IMR-90 (cell line): ENCODE measurements at regions not wholly inside any gene's neighbourhood (a gene's known extent, or its start where the extent isn't known, plus 50 kb on each side); places are given as distances from the start of the nearest gene placed in this dataset.

Experiments used
- ATAC-seq: fragments of 200-7000 bp; cut with Tn5 transposase; 2 replicates; pipeline ENCODE4 v1.9.1; 2020; ENCODE audit warnings: low read depth, mild to moderate bottlenecking, moderate library complexity
- BruUV-seq: library from RNA; stranded (reverse); fragments of 400-500 nt; replicated peaks from 2 replicates; lab custom pipeline; 2021; lab: Mats Ljungman, UMichigan
- CTCF ChIA-PET: fragments of 300-600 bp; formaldehyde crosslinking; extraction: SDS; loops from one replicate; lab custom pipeline; 2021; ENCODE audit warnings: antibody characterized with exemption; lab: Yijun Ruan, JAX
- POLR2A ChIA-PET: fragments of 300-600 bp; sonication (Branson Sonifier 250); formaldehyde crosslinking; loops from one replicate; lab custom pipeline; 2022; ENCODE audit warnings: antibody characterized with exemption; ENCODE audit not compliant: unreplicated experiment; lab: Charles Lee
- DNase-seq: peaks from one replicate; pipeline ENCODE4 v3.0.0; 2013
- H2AFZ ChIP-seq: replicated peaks from 2 replicates; pipeline ENCODE3; 2013; ENCODE audit warnings: low read length, mild to moderate bottlenecking; ENCODE audit not compliant: poor library complexity
- H2AK5ac ChIP-seq: 2 replicates; pipeline ENCODE4 v1.6.1; 2013; ENCODE audit warnings: low read depth, low read length, inconsistent platforms
- H2AK9ac ChIP-seq: replicated peaks from 2 replicates; pipeline ENCODE3; 2013; ENCODE audit warnings: mild to moderate bottlenecking, low read depth, low read length, moderate library complexity; ENCODE audit not compliant: poor library complexity
- H2BK120ac ChIP-seq: 2 replicates; pipeline ENCODE4 v1.6.1; 2013; ENCODE audit warnings: low read depth, low read length, inconsistent platforms
- H2BK15ac ChIP-seq: 3 replicates; pipeline ENCODE4 v1.6.1; 2013; ENCODE audit warnings: low read depth, low read length, inconsistent platforms
- H2BK20ac ChIP-seq: 2 replicates; pipeline ENCODE4 v1.6.1; 2013; ENCODE audit warnings: low read depth, mild to moderate bottlenecking, inconsistent platforms, low read length, moderate library complexity
- H2BK5ac ChIP-seq: 2 replicates; pipeline ENCODE4 v1.6.1; 2013; ENCODE audit warnings: mild to moderate bottlenecking, low read depth, low read length, inconsistent platforms; ENCODE audit not compliant: poor library complexity, severe bottlenecking
- H3K14ac ChIP-seq: replicated peaks from 2 replicates; pipeline ENCODE4 v1.6.1; 2013; ENCODE audit warnings: low read depth, low read length, inconsistent platforms
- H3K18ac ChIP-seq: 2 replicates; pipeline ENCODE4 v1.6.1; 2013; ENCODE audit warnings: low read depth, low read length, control low read depth
- H3K23ac ChIP-seq: 2 replicates; pipeline ENCODE4 v1.6.1; 2013; ENCODE audit warnings: low read depth, low read length, inconsistent platforms
- H3K27ac ChIP-seq: 2 replicates; pipeline ENCODE4 v1.5.1; 2013; ENCODE audit warnings: mild to moderate bottlenecking, control low read depth, low read length; ENCODE audit not compliant: insufficient read depth
- H3K27me3 ChIP-seq: 2 replicates; pipeline ENCODE4 v1.6.1; 2013; ENCODE audit warnings: low read length; ENCODE audit not compliant: control insufficient read depth, insufficient read depth
- H3K36me3 ChIP-seq: 2 replicates; pipeline ENCODE4 v1.6.1; 2013; ENCODE audit warnings: low read length, mixed read lengths; ENCODE audit not compliant: control insufficient read depth, insufficient read depth
- H3K4ac ChIP-seq: 2 replicates; pipeline ENCODE4 v1.6.1; 2013; ENCODE audit warnings: low read depth, low read length, inconsistent platforms
- H3K4me1 ChIP-seq: 2 replicates; pipeline ENCODE4 v1.6.1; 2013; ENCODE audit warnings: low read length, mixed read lengths; ENCODE audit not compliant: control insufficient read depth, insufficient read depth
- H3K4me2 ChIP-seq: 2 replicates; pipeline ENCODE4 v1.6.1; 2013; ENCODE audit warnings: low read depth, mild to moderate bottlenecking, control low read depth, low read length, moderate library complexity
- H3K4me3 ChIP-seq: 2 replicates; pipeline ENCODE4 v1.5.1; 2013; ENCODE audit warnings: low read depth, mild to moderate bottlenecking, control low read depth, low read length, moderate library complexity; ENCODE audit not compliant: insufficient read depth
- H3K56ac ChIP-seq: 2 replicates; pipeline ENCODE4 v1.6.1; 2013; ENCODE audit warnings: low read length, inconsistent platforms; ENCODE audit not compliant: insufficient read depth; ENCODE audit errors: extremely low read depth
- H3K79me1 ChIP-seq, 2 experiments: 2 replicates each; pipeline ENCODE4 v1.6.1; 2013; ENCODE audit warnings: low read length in 2 of 2, inconsistent platforms in 1 of 2, low read depth in 1 of 2
- H3K9ac ChIP-seq: 2 replicates; pipeline ENCODE4 v1.6.1; 2013; ENCODE audit warnings: low read depth, low read length, control low read depth
- H3K9me1 ChIP-seq: 2 replicates; pipeline ENCODE4 v1.6.1; 2013; ENCODE audit warnings: low read length, inconsistent platforms; ENCODE audit not compliant: insufficient read depth
- H3K9me3 ChIP-seq: 2 replicates; pipeline ENCODE4 v1.6.1; 2013; ENCODE audit warnings: low read length; ENCODE audit not compliant: control insufficient read depth, insufficient read depth
- H4K20me1 ChIP-seq: 2 replicates; pipeline ENCODE4 v1.6.1; 2013; ENCODE audit warnings: low read length, inconsistent platforms; ENCODE audit not compliant: insufficient read depth
- H4K5ac ChIP-seq: 2 replicates; pipeline ENCODE4 v1.6.1; 2013; ENCODE audit warnings: mild to moderate bottlenecking, low read depth, low read length, control low read depth
- H4K8ac ChIP-seq, 2 experiments: 2 replicates each; pipeline ENCODE4 v1.6.1; 2013; ENCODE audit warnings: low read depth in 2 of 2, low read length in 2 of 2, control low read depth in 1 of 2, inconsistent platforms in 1 of 2
- H4K91ac ChIP-seq: 2 replicates; pipeline ENCODE4 v1.6.1; 2013; ENCODE audit warnings: low read depth, low read length, inconsistent platforms; ENCODE audit not compliant: insufficient read depth
- CEBPB ChIP-seq: IDR thresholded peaks from 2 replicates; pipeline ENCODE4 v1.6.1; 2012; ENCODE audit warnings: low read depth, low read length, improper control_type of control experiment
- MAZ ChIP-seq: IDR thresholded peaks from 2 replicates; pipeline ENCODE4 v1.6.1; 2012; ENCODE audit warnings: low read depth, mild to moderate bottlenecking, low read length, improper control_type of control experiment, moderate library complexity, borderline replicate concordance
- POLR2A ChIP-seq: IDR thresholded peaks from 2 replicates; pipeline ENCODE4 v1.6.1; 2012; ENCODE audit warnings: mild to moderate bottlenecking, low read depth, low read length
- RAD21 ChIP-seq: IDR thresholded peaks from 2 replicates; pipeline ENCODE4 v1.6.1; 2012; ENCODE audit warnings: low read length, improper control_type of control experiment
- RCOR1 ChIP-seq: IDR thresholded peaks from 2 replicates; pipeline ENCODE4 v1.6.1; 2012; ENCODE audit warnings: mild to moderate bottlenecking, low read length, improper control_type of control experiment; ENCODE audit not compliant: insufficient replicate concordance
- RFX5 ChIP-seq: IDR thresholded peaks from 2 replicates; pipeline ENCODE4 v1.8.0; 2012; ENCODE audit warnings: low read depth, mild to moderate bottlenecking, low read length, moderate library complexity
- USF2 ChIP-seq: fragments of 150-350 bp; IDR thresholded peaks from 2 replicates; pipeline ENCODE4 v1.6.1; 2017; ENCODE audit warnings: mild to moderate bottlenecking, antibody characterized with exemption, low read length, low read depth
- WGBS, 2 experiments: methylation state at CpG; one replicate each; pipeline versions ENCODE4 v1.1.5 to v1.1.7; 2013; ENCODE audit warnings: missing lambda C conversion rate in 2 of 2; ENCODE audit not compliant: insufficient read length in 1 of 2; ENCODE audit errors: extremely low coverage in 2 of 2; 5-methylcytosine and 5-hydroxymethylcytosine counted together
- dilution Hi-C: fragments of 300-500 bp; cut with HindIII; formaldehyde crosslinking; loops from one replicate; pipeline ENCODE4 v1.14.3; 2018; ENCODE audit warnings: low sequenced_read_pairs; ENCODE audit not compliant: unreplicated experiment
- in situ Hi-C: fragments of 300-500 bp; cut with MboI; formaldehyde crosslinking; loops from 3 replicates; pipeline ENCODE4 v1.14.3; 2019; ENCODE audit warnings: low sequenced_read_pairs, inconsistent platforms, mixed read lengths
- intact Hi-C: fragments of 100-400 bp; cut with micrococcal nuclease; formaldehyde crosslinking; loops from 2 replicates; pipeline ENCODE4 v1.10.0; 2022

- Histone ChIP-seq H3K4ac (peak overlapping the region; percentile 17; the same call in 1 of the 2 replicates), H3K4me2 (no peak overlapping the region), H2AK9ac (no peak overlapping the region), H4K91ac (no peak overlapping the region; the same call in 1 of the 2 replicates), H2BK15ac (peak overlapping the region; percentile 82; the same call in 1 of the 3 replicates), H3K27ac (no peak overlapping the region), H4K5ac (no peak overlapping the region), H3K4me1 (peaks cover 14% of the 10 kb centered on the region), H3K79me1 (no peaks in the 10 kb centered on the region), H3K9me1 (peaks cover 6% of the 10 kb centered on the region; the same call in 1 of the 2 replicates), H3K9ac (no peak overlapping the region), H2BK5ac (no peak overlapping the region), H4K20me1 (no peaks in the 10 kb centered on the region), H3K18ac (peak overlapping the region; percentile 82; the same call in 1 of the 2 replicates), H3K9me3 (no peaks in the 10 kb centered on the region), H2BK20ac (peak overlapping the region; percentile 86), H3K27me3 (no peaks in the 10 kb centered on the region), H3K14ac (0 out of 2 replicates have a peak overlapping the region, but pooled peaks have one; percentile 66), H4K8ac (no peak overlapping the region), H2AK5ac (peak overlapping the region; percentile 77), H3K36me3 (no peaks in the 10 kb centered on the region), H2BK120ac (peak overlapping the region; percentile 42; the same call in 1 of the 2 replicates), H3K56ac (no peak overlapping the region), H3K4me3 (no peak overlapping the region), H3K23ac (no peak overlapping the region), H2AFZ (no peak overlapping the region)
- TF ChIP-seq RFX5 (no peak), RAD21 (no peak), USF2 (no peak), MAZ (no peak), CEBPB (no peak), POLR2A (no peak), RCOR1 (no peak)
- intact Hi-C loops = loop anchor here (5.0 to 10.0 kb wide), 3 partner anchors 101 to 551 kb away; no protein-coding TSS in a partner anchor
- POLR2A ChIA-PET = no interaction called here
- no TSS peak for BruUV-seq
- ATAC-seq (no peak), DNase-seq (no peak)
- CTCF ChIA-PET = no interaction called here
- in situ Hi-C loops = no loop called here
- dilution Hi-C loops = no loop called here
- no CpG with 5 or more reads among the region's 1 CpG for WGBS, 2 experiments
These were observed 164.9 kb downstream of the SPRY1 start for GRCh38 chr4:123561525-123561924.
